H9 (cell line): ENCODE measurements at regions not wholly inside any gene's neighbourhood (a gene's known extent, or its start where the extent isn't known, plus 50 kb on each side); places are given as distances from the start of the nearest gene placed in this dataset.

Experiments
- DNase-seq: peaks from one replicate; pipeline ENCODE4 v3.0.0-alpha.2; 2017
- H2AFZ ChIP-seq: one replicate; pipeline ENCODE4 v1.6.1; 2013; ENCODE audit warnings: mild to moderate bottlenecking, low read length, control low read depth, moderate library complexity
- H2AK5ac ChIP-seq: 2 replicates; pipeline ENCODE4 v1.6.1; 2013; ENCODE audit warnings: low read length, control low read depth, mixed read lengths; ENCODE audit not compliant: insufficient read length
- H2BK120ac ChIP-seq: one replicate; pipeline ENCODE4 v1.6.1; 2013; ENCODE audit warnings: low read depth, mild to moderate bottlenecking, low read length, control low read depth, inconsistent platforms; ENCODE audit not compliant: poor library complexity, severe bottlenecking
- H2BK12ac ChIP-seq: 2 replicates; pipeline ENCODE4 v1.6.1; 2013; ENCODE audit warnings: low read length, control low read depth, mixed read lengths, low read depth; ENCODE audit not compliant: insufficient read length
- H2BK15ac ChIP-seq: 2 replicates; pipeline ENCODE4 v1.6.1; 2013; ENCODE audit warnings: low read depth, low read length, control low read depth
- H2BK20ac ChIP-seq: one replicate; pipeline ENCODE4 v1.6.1; 2013; ENCODE audit warnings: low read depth, mild to moderate bottlenecking, low read length, control low read depth, inconsistent platforms; ENCODE audit not compliant: poor library complexity, severe bottlenecking
- H2BK5ac ChIP-seq: 2 replicates; pipeline ENCODE4 v1.6.1; 2013; ENCODE audit warnings: low read length, control low read depth, mixed read lengths; ENCODE audit not compliant: insufficient read length
- H3K14ac ChIP-seq: 2 replicates; pipeline ENCODE4 v1.6.1; 2013; ENCODE audit warnings: low read length, control low read depth; ENCODE audit not compliant: insufficient read depth
- H3K18ac ChIP-seq: 2 replicates; pipeline ENCODE4 v1.6.1; 2013; ENCODE audit warnings: low read depth, mild to moderate bottlenecking, mixed read lengths, low read length, control low read depth; ENCODE audit not compliant: insufficient read length
- H3K23ac ChIP-seq: 2 replicates; pipeline ENCODE4 v1.6.1; 2013; ENCODE audit warnings: low read length, control low read depth, mixed read lengths, low read depth; ENCODE audit not compliant: insufficient read length
- H3K23me2 ChIP-seq: 2 replicates; pipeline ENCODE4 v1.6.1; 2013; ENCODE audit warnings: low read depth, mild to moderate bottlenecking, mixed read lengths, low read length, control low read depth; ENCODE audit not compliant: insufficient read length, poor library complexity, severe bottlenecking
- H3K27ac ChIP-seq: 2 replicates; pipeline ENCODE4 v1.5.1; 2013; ENCODE audit warnings: low read length, control low read depth, mixed read lengths, low read depth; ENCODE audit not compliant: insufficient read length
- H3K27me3 ChIP-seq: 2 replicates; pipeline ENCODE4 v1.6.1; 2013; ENCODE audit warnings: low read length, control low read depth, inconsistent platforms; ENCODE audit not compliant: insufficient read depth
- H3K4ac ChIP-seq: 2 replicates; pipeline ENCODE4 v1.6.1; 2013; ENCODE audit warnings: low read depth, mild to moderate bottlenecking, control low read depth, inconsistent platforms, low read length, moderate library complexity
- H3K4me1 ChIP-seq: 2 replicates; pipeline ENCODE4 v1.6.1; 2013; ENCODE audit warnings: low read length, control low read depth, inconsistent platforms; ENCODE audit not compliant: insufficient read depth
- H3K4me2 ChIP-seq: 2 replicates; pipeline ENCODE4 v1.6.1; 2013; ENCODE audit warnings: low read length, control low read depth, mixed read lengths; ENCODE audit not compliant: insufficient read length, insufficient read depth
- H3K56ac ChIP-seq: 2 replicates; pipeline ENCODE4 v1.6.1; 2013; ENCODE audit warnings: low read depth, mild to moderate bottlenecking, mixed read lengths, low read length, control low read depth; ENCODE audit not compliant: insufficient read length
- H3K79me1 ChIP-seq: 2 replicates; pipeline ENCODE4 v1.6.1; 2013; ENCODE audit warnings: low read depth, mild to moderate bottlenecking, moderate library complexity, low read length, control low read depth, inconsistent platforms; ENCODE audit not compliant: insufficient read depth, poor library complexity, severe bottlenecking
- H3K79me2 ChIP-seq: 2 replicates; pipeline ENCODE4 v1.6.1; 2013; ENCODE audit warnings: low read length, control low read depth, inconsistent platforms; ENCODE audit not compliant: insufficient read depth
- H3K9ac ChIP-seq: 2 replicates; pipeline ENCODE4 v1.6.1; 2013; ENCODE audit warnings: low read length, control low read depth, mixed read lengths; ENCODE audit not compliant: insufficient read length; ENCODE audit errors: extremely low read depth
- H3K9me3 ChIP-seq: one replicate; pipeline ENCODE4 v1.6.1; 2013; ENCODE audit warnings: low read depth, low read length, inconsistent platforms; ENCODE audit not compliant: control insufficient read depth
- H3T11ph ChIP-seq: one replicate; pipeline ENCODE4 v1.6.1; 2013; ENCODE audit warnings: mild to moderate bottlenecking, low read length, control low read depth, inconsistent platforms
- H4K20me1 ChIP-seq: one replicate; pipeline ENCODE4 v1.6.1; 2013; ENCODE audit not compliant: control insufficient read depth, insufficient read length, insufficient read depth
- H4K5ac ChIP-seq: 2 replicates; pipeline ENCODE4 v1.6.1; 2013; ENCODE audit warnings: low read depth, mild to moderate bottlenecking, mixed read lengths, low read length, control low read depth; ENCODE audit not compliant: insufficient read length
- H4K8ac ChIP-seq: replicated peaks from 2 replicates; pipeline ENCODE4 v1.6.1; 2013; ENCODE audit warnings: low read length, control low read depth, mixed read lengths, low read depth; ENCODE audit not compliant: insufficient read length
- H4K91ac ChIP-seq: 2 replicates; pipeline ENCODE4 v1.6.1; 2013; ENCODE audit warnings: low read depth, mild to moderate bottlenecking, moderate library complexity, mixed read lengths, low read length, control low read depth; ENCODE audit not compliant: insufficient read length
- H3K27ac Mint-ChIP-seq, 3 experiments: 2 replicates in 2 of 3; 3 replicates in 1 of 3; pipeline ENCODE4 v1.8.0; 2020 to 2021; ENCODE audit warnings: mixed read lengths in 3 of 3, mild to moderate bottlenecking in 1 of 3, moderate library complexity in 1 of 3
- H3K27me3 Mint-ChIP-seq: 2 replicates; pipeline ENCODE4 v1.8.0; 2021; ENCODE audit warnings: low read depth, mild to moderate bottlenecking, moderate library complexity, mixed read lengths
- H3K36me3 Mint-ChIP-seq, 3 experiments: 2 replicates in 2 of 3; 3 replicates in 1 of 3; pipeline ENCODE4 v1.8.0; 2020 to 2021; ENCODE audit warnings: low read depth in 3 of 3, mixed read lengths in 3 of 3; ENCODE audit not compliant: insufficient read depth in 1 of 3
- H3K4me1 Mint-ChIP-seq, 2 experiments: 2 replicates each; pipeline ENCODE4 v1.8.0; 2020; ENCODE audit warnings: mixed read lengths in 2 of 2
- H3K4me3 Mint-ChIP-seq, 2 experiments: 2 replicates in 1 of 2; 3 replicates in 1 of 2; pipeline ENCODE4 v1.8.0; 2020 to 2021; ENCODE audit warnings: mild to moderate bottlenecking in 2 of 2, mixed read lengths in 2 of 2, moderate library complexity in 1 of 2
- H3K9me3 Mint-ChIP-seq, 2 experiments: 2 replicates in 1 of 2; 3 replicates in 1 of 2; pipeline ENCODE4 v1.8.0; 2020; ENCODE audit warnings: mild to moderate bottlenecking in 2 of 2, mixed read lengths in 2 of 2, moderate library complexity in 1 of 2
- WGBS: extraction: QIAGEN DNeasy Blood & Tissue Kit; methylation state at CpG from one replicate; pipeline ENCODE4 v1.1.7; 2013; ENCODE audit warnings: missing lambda C conversion rate, low lambda C conversion rate, mixed read lengths; ENCODE audit not compliant: insufficient read length; ENCODE audit errors: extremely low coverage; 5-methylcytosine and 5-hydroxymethylcytosine counted together
- TF ChIP-seq, protein P1 (sequence below): fragments of 200-600 bp; sonication (generic); conservative IDR thresholded peaks from 3 replicates; pipeline ENCODE4 v1.8.0; 2021; ENCODE audit warnings: antibody characterized with exemption, mild to moderate bottlenecking

GRCh38 chr3:178062126-178062525, 474.1 kb upstream of the KCNMB2 start:
- WGBS: no CpG with 5 or more reads among the region's 1 CpG
- H3K9ac ChIP-seq: no peak overlapping the region
- no peak overlapping the region for H3K56ac ChIP-seq

More at GRCh38 chr3:178062126-178062525, 474.1 kb upstream of the KCNMB2 start:
- TF ChIP-seq, protein P1, sequence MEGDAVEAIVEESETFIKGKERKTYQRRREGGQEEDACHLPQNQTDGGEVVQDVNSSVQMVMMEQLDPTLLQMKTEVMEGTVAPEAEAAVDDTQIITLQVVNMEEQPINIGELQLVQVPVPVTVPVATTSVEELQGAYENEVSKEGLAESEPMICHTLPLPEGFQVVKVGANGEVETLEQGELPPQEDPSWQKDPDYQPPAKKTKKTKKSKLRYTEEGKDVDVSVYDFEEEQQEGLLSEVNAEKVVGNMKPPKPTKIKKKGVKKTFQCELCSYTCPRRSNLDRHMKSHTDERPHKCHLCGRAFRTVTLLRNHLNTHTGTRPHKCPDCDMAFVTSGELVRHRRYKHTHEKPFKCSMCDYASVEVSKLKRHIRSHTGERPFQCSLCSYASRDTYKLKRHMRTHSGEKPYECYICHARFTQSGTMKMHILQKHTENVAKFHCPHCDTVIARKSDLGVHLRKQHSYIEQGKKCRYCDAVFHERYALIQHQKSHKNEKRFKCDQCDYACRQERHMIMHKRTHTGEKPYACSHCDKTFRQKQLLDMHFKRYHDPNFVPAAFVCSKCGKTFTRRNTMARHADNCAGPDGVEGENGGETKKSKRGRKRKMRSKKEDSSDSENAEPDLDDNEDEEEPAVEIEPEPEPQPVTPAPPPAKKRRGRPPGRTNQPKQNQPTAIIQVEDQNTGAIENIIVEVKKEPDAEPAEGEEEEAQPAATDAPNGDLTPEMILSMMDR: no peak
- no peak overlapping the region for H2AFZ ChIP-seq
- no peak overlapping the region for H3K27ac ChIP-seq
- H3K79me1 ChIP-seq: no peaks in the 10 kb centered on the region
- H3K36me3 Mint-ChIP-seq: peaks cover 0 to 8% (median 5%) of the 10 kb centered on the region in 3 experiments; a peak in 3 of 7 replicates
- H3K9me3 Mint-ChIP-seq: peaks cover 4 to 5% of the 10 kb centered on the region in 2 experiments; a peak in 3 of 5 replicates
- H3K9me3 ChIP-seq: no peaks in the 10 kb centered on the region
- H2BK15ac ChIP-seq: no peak overlapping the region
- H3K27me3 ChIP-seq: no peaks in the 10 kb centered on the region
- no peak overlapping the region for H2BK12ac ChIP-seq
- H3T11ph ChIP-seq: no peak overlapping the region
- H4K20me1 ChIP-seq: no peaks in the 10 kb centered on the region
- H3K4me2 ChIP-seq: no peak overlapping the region
- no peak overlapping the region for H2BK120ac ChIP-seq
- H3K14ac ChIP-seq: no peak overlapping the region
- H2BK20ac ChIP-seq: no peak overlapping the region
- no peaks in the 10 kb centered on the region for H3K23me2 ChIP-seq
- no peak overlapping the region for H2BK5ac ChIP-seq
- H3K4ac ChIP-seq: no peak overlapping the region
- H4K5ac ChIP-seq: no peak overlapping the region
- no peak overlapping the region for H4K91ac ChIP-seq
- H4K8ac ChIP-seq: no peak overlapping the region
- H3K18ac ChIP-seq: no peak overlapping the region
- no peak overlapping the region for H3K4me3 Mint-ChIP-seq
- no peaks in the 10 kb centered on the region for H3K79me2 ChIP-seq
- no peaks in the 10 kb centered on the region for H3K4me1 ChIP-seq
- H3K27ac Mint-ChIP-seq: no peak overlapping the region
- H2AK5ac ChIP-seq: no peak overlapping the region
- no peak overlapping the region for H3K23ac ChIP-seq
- no peak for DNase-seq
- no peaks in the 10 kb centered on the region for H3K27me3 Mint-ChIP-seq
- no peaks in the 10 kb centered on the region; a peak in 1 of 4 replicates for H3K4me1 Mint-ChIP-seq
